A549 (cell line): ENCODE measurements at regions not wholly inside any gene's neighbourhood (a gene's known extent, or its start where the extent isn't known, plus 50 kb on each side); places are given as distances from the start of the nearest gene placed in this dataset.

Experiments
- MAFK ChIP-seq: fragments of 450-650 bp; IDR thresholded peaks from 2 replicates; pipeline ENCODE4 v1.6.1; 2014; ENCODE audit not compliant: partially characterized antibody
- TF ChIP-seq, protein P1 (sequence below): fragments of >200 bp; sonication (Bioruptor Twin); formaldehyde crosslinking; IDR thresholded peaks from 3 replicates; pipeline ENCODE4 v1.5.1; 2016

DNA sequence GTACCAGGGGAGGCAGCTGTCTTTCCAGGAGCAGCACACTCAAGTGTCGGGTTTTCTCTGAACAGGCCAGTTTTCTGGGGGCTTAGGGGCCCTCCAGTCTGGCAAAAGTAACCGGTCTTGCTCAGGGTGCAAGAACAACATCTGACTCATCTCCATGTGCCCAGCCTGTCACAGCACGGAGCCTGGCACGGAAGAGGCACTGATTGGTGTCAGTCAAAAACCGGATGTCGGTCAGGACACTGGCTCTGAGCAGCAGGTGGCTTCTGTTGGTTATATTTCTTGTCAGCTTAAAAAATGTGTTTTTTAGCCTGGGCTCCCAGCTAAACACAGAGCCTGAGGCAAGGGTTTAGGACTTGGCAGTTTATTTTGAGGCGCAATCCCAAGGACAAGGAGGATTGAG, 139.9 kb downstream of the FBLN2 start:
- TF ChIP-seq MAFK = no peak
- TF ChIP-seq, protein P1, sequence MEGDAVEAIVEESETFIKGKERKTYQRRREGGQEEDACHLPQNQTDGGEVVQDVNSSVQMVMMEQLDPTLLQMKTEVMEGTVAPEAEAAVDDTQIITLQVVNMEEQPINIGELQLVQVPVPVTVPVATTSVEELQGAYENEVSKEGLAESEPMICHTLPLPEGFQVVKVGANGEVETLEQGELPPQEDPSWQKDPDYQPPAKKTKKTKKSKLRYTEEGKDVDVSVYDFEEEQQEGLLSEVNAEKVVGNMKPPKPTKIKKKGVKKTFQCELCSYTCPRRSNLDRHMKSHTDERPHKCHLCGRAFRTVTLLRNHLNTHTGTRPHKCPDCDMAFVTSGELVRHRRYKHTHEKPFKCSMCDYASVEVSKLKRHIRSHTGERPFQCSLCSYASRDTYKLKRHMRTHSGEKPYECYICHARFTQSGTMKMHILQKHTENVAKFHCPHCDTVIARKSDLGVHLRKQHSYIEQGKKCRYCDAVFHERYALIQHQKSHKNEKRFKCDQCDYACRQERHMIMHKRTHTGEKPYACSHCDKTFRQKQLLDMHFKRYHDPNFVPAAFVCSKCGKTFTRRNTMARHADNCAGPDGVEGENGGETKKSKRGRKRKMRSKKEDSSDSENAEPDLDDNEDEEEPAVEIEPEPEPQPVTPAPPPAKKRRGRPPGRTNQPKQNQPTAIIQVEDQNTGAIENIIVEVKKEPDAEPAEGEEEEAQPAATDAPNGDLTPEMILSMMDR = no peak
